Anterior cingulate cortex (tissue), 58 donors: ENCODE measurements at regions not wholly inside any gene's neighbourhood (a gene's known extent, or its start where the extent isn't known, plus 50 kb on each side); places are given as distances from the start of the nearest gene placed in this dataset.
"Not testable (repeated sequence)": the region's sequence is repeated elsewhere in the genome, so short reads cannot be mapped to it uniquely, and the experiment has no call there.

Experiments
- DNase-seq, 58 donors: peaks; one replicate each; lab custom pipeline; 2025; lab: John Stamatoyannopoulos, UW

GRCh38 chr4:107470173-107470572 is 249.9 kb downstream of the PAPSS1 start:
- no peak for DNase-seq

DNA sequence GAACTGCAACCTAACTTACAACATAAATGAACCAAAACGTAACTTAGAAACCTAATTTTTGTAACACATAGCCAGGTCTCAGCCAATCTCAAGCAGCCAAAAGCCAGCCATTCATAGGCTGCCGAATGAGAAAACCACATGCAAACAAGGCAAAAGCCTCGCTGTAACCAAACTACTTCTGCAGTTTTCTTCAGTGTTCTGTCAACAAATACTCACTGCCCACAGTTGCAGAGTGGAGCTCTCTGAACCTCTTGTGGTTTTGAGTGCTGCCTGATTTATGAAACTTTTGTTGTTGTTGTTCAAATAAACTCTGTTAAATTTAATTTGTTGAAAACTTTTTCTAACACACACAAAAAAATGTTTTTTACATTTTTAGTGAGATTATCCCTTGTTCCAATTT is 251.2 kb downstream of the PAPSS1 start:
- DNase-seq = no peak

DNA sequence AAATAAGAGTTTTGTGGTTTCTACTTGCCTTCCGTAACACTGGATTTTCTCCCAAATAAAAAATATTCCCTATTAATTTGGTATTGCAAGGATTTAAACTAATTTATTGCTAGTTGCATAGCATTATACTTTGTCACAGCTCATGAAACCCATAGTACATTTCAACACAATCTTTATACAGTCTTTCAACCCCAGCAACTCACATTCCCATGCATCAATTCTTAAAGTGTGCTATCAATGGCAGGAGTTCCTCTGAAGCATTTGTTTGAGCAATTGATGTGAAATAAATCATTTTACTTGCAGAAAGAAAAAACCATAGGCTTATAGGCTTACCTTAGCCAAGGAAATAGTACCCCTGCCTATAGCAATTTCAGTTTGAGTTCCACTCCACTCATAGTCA is 251.9 kb downstream of the PAPSS1 start:
- DNase-seq = no peak

GRCh38 chr4:107467461-107467860 is 252.6 kb downstream of the PAPSS1 start:
- no peak for DNase-seq

- no peak for DNase-seq
These were observed 261.8 kb downstream of the PAPSS1 start for GRCh38 chr4:107458194-107458593.

GRCh38 chr4:107453987-107454386 is 266.0 kb downstream of the PAPSS1 start:
- no peak for DNase-seq

DNA sequence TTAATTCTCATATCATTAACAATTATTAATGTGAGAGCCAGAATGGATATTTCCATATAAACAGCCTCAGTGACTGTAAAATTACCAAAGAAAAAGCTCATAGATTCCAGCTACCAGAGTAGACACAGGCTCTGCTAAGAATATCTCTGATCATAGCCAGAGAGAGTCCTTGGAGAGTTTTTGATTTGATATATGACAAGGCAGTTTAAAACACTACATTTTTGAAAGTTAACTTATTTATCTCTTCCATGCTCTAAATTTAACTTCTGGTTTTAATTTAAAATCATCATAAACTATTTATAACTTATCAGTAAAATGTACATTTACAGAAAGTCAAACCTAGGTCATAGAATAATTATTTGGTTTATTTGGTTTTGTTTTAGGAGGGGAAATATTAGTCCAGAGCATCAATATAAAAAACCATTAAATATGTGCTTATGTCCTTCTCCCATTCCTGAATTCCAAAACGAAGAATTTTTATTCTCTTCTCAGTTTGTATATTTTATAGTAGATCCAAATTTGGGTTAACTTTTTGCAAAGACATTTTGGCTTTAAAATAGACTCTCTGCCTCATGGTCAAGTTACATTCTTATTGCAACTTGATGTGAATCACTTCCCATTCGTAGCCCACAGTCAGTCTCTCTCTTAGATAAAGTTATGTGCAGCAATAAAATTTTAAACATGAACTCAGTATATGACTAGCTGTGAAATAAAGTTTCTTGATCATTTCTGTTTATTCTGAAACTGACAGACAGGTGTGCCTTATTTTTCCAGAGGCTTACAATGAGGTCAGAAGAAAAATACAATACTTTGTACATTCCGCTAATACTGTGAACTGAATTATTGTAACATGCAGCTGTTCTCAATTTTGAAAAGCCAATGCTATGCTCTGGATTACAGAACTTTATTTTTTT is 267.1 kb downstream of the PAPSS1 start:
- DNase-seq = no peak

- DNase-seq = no peak
These were observed 270.2 kb downstream of the PAPSS1 start for GRCh38 chr4:107449611-107450369.

GRCh38 chr4:107442538-107443111 is 277.4 kb downstream of the PAPSS1 start:
- DNase-seq = no peak

DNA sequence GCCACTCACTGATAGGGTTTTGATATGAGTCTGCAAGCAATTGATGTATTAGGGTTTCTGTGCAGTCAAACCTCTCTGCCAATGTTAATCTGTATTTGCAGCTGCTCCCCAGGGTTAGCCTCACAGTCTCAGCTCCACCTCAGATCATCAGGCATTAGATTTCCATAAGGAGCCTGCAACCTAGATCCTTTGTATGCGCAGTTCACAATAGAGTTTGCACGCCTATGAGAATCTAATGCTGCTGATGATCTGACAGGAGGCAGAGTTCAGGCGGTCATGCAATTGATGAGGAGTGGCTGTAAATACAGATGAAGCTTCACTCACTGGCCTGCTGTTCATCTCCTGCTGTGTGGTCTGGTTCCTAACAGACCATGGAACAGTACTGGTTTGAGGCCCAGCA is 280.6 kb downstream of the PAPSS1 start:
- no peak for DNase-seq

DNA sequence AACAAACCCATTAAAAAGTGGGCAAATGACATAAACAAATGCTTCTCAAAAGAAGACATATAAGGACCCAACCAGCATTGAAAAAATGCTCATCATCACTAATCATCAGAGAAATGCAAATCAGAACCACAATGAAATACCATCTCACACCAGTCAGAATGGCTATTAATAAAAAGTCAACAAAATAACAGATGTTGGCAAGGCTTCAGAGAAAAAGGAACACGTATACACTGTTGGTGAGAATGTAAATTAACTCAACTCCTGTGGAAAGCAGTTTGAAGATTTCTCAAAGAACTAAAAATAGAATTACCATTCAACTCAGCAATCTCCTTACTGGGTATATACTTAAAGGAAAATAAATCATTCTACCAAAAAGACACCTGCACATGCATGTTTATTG is 283.6 kb downstream of the PAPSS1 start:
- DNase-seq = not testable (repeated sequence)

DNA sequence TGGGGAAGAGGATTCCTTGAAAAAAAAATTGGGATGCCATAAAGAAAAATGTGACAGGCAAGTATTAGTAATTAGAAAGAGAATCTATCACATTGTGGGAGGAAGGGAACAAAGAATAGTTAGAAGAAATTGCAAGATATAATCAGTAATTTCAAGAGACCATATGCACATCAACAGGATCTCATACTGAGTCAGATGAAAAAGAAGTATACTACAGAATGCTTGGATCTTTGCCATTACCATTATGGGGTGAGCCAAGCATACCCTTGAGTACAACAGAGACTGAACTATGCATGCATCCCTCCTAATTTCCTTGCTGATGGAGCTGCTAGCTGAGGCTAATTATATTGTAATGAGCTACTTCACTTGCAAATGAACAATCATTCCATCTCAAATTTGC is 287.6 kb downstream of the PAPSS1 start:
- DNase-seq = peak in 1 of 58 donors; percentile 7

GRCh38 chr4:107423677-107424405 is 296.2 kb downstream of the PAPSS1 start:
- no peak for DNase-seq

- DNase-seq = not testable (repeated sequence)
These were observed 300.5 kb downstream of the PAPSS1 start for GRCh38 chr4:107419536-107419935.

- DNase-seq = no peak
These were observed 301.0 kb downstream of the PAPSS1 start for GRCh38 chr4:107419052-107419451.

DNA sequence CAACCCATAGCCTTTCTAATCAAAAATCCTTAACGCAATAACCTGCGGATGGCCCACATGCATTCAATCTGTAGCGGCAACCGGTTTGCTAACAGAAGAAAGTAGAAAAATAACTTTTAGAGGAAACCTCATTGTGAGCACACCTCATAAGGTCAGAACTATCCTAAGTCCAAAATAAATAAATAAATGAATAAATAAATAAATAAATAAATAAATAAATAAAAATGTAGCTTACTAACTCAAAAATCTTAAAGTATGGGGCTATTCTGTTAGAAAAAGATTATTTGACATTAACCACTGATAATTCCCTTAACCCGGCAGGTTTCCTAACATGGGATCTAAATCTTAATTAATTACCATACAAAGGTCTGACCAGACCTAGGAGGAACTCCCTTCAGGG is 304.5 kb downstream of the PAPSS1 start:
- not testable (repeated sequence) for DNase-seq

DNA sequence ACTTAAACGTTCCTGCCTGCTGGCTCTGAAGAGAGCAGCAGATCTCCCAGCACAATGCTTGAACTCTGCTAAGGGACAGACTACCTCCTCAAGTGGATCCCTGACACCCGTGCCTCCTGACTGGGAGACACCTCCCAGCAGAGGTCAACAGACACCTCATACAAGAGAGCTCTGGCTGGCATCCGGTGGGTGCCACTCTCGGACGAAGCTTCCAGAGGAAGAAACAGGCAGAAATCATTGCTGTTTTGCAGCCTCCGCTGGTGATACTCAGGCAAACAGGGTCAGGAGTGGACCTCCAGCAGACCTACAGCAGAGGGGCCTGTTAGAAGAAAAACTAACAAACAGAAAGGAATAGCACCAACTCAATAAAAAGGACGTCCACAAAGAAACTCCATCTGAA is 310.2 kb downstream of the PAPSS1 start:
- DNase-seq = not testable (repeated sequence)

DNA sequence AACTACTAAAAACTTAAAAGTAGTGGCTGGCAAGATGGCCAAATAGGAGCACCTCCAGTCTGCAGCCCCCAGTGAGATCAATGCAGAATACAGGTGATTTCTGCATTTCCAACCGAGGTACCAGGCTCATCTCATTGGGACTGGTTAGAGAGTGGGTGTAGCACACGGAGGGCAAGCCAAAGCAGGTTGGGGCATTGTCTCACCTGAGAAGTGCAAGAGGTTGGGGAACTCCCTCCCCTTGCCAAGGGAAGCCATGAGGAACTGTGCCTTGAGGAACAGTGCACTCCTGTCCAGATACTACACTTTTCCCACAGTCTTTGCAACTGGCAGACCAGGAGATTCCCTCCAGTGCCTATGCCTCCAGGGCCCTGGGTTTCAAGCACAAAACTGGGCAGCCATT is 311.1 kb downstream of the PAPSS1 start:
- no peak for DNase-seq

DNA sequence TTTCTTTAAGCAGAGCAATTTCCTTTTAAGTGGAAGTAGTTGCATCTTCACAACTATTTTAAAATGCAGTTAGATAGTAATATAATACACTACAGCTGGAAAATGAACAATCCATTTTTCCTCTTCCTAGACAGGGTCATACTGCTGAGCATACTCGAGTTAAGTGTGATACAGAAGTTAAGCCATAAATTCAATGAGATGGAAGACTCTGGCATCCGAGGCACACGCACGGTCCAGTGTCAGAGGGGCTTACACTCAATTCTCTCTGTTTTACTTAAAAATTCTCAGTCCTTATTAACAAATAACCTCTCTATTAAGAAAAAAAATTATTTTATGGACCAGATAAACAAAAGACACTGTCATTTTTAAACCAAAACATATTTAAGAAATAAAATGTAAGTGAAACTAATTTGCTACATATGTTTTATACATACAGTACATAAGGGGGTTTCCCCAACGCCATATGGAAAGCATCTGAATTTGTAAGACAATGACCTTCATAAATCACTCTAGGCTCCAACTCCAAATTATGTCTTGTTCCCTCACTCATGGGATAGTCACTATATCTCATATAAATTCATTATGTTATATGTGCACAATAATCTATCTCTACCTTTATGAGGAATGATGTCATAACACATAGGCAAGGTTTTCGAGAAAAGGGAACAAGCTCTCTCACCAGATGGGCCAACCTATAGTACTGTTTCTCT is 315.3 kb downstream of the PAPSS1 start:
- DNase-seq = no peak

GRCh38 chr4:107402291-107402690 is 317.7 kb downstream of the PAPSS1 start:
- no peak for DNase-seq
